ENCODE measurements at regions not wholly inside any gene's neighbourhood (a gene's known extent, or its start where the extent isn't known, plus 50 kb on each side); places are given as distances from the start of the nearest gene placed in this dataset.
"Not testable (repeated sequence)": the region's sequence is repeated elsewhere in the genome, so short reads cannot be mapped to it uniquely, and the experiment has no call there.

- intact Hi-C loops (cut with DNase I), result loop anchor here in 1 of 2 donors (5.0 kb wide), 1 partner anchor 934 kb away; no protein-coding TSS in a partner anchor
These were observed 76.0 kb upstream of the GRK3 start for GRCh38 chr22:25488244-25489020.

GRCh38 chr22:25489947-25490346 lies 74.5 kb upstream of the GRK3 start:
- intact Hi-C loops (cut with DNase I), result loop anchor here in 1 of 2 donors (5.0 kb wide), 1 partner anchor 932 kb away; no protein-coding TSS in a partner anchor

More at GRCh38 chr22:25488244-25489020, 76.0 kb upstream of the GRK3 start:
- DNase-seq (ENCODE audit: low spot score), result peak; percentile 83

GRCh38 chr22:25490896-25491295 lies 73.6 kb upstream of the GRK3 start:
- intact Hi-C loops (cut with DNase I), result no loop called here
- no peak for DNase-seq (ENCODE audit: low spot score)

More at GRCh38 chr22:25489947-25490346, 74.5 kb upstream of the GRK3 start:
- DNase-seq (ENCODE audit: low spot score), result no peak

- DNase-seq (ENCODE audit: low spot score), result no peak
- intact Hi-C loops (cut with DNase I), result no loop called here
These were observed 72.3 kb upstream of the GRK3 start for GRCh38 chr22:25492162-25492561.

- no peak for DNase-seq (ENCODE audit: low spot score)
- intact Hi-C loops (cut with DNase I), result no loop called here
These were observed 71.4 kb upstream of the GRK3 start for GRCh38 chr22:25492841-25493734.

- intact Hi-C loops (cut with DNase I), result no loop called here
- no peak for DNase-seq (ENCODE audit: low spot score)
These were observed 70.7 kb upstream of the GRK3 start for GRCh38 chr22:25493794-25494193.

- no peak for DNase-seq (ENCODE audit: low spot score)
- intact Hi-C loops (cut with DNase I), result no loop called here
These were observed 69.7 kb upstream of the GRK3 start for GRCh38 chr22:25494774-25495173.

- intact Hi-C loops (cut with DNase I), result no loop called here
These were observed 69.2 kb upstream of the GRK3 start for GRCh38 chr22:25495285-25495684.

GRCh38 chr22:25496396-25497064 lies 67.9 kb upstream of the GRK3 start:
- intact Hi-C loops (cut with DNase I), result no loop called here
- DNase-seq (ENCODE audit: low spot score), result no peak

More at GRCh38 chr22:25495285-25495684, 69.2 kb upstream of the GRK3 start:
- no peak for DNase-seq (ENCODE audit: low spot score)

GRCh38 chr22:25497181-25497641 lies 67.3 kb upstream of the GRK3 start:
- intact Hi-C loops (cut with DNase I), result no loop called here
- DNase-seq (ENCODE audit: low spot score), result no peak

- intact Hi-C loops (cut with DNase I), result no loop called here
- no peak for DNase-seq (ENCODE audit: low spot score)
These were observed 66.8 kb upstream of the GRK3 start for GRCh38 chr22:25497716-25498115.

GRCh38 chr22:25500671-25501070 lies 63.8 kb upstream of the GRK3 start:
- intact Hi-C loops (cut with DNase I); DNase-seq (ENCODE audit: low spot score): not testable (repeated sequence)

GRCh38 chr22:25504017-25504416 lies 60.5 kb upstream of the GRK3 start:
- intact Hi-C loops (cut with DNase I), result not testable (repeated sequence)

GRCh38 chr22:25508161-25508560 lies 56.3 kb upstream of the GRK3 start:
- intact Hi-C loops (cut with DNase I), result no loop called here
- no peak for DNase-seq (ENCODE audit: low spot score)

More at GRCh38 chr22:25504017-25504416, 60.5 kb upstream of the GRK3 start:
- DNase-seq (ENCODE audit: low spot score), result not testable (repeated sequence)

GRCh38 chr22:25508761-25509321 lies 55.6 kb upstream of the GRK3 start:
- DNase-seq (ENCODE audit: low spot score), result no peak
- intact Hi-C loops (cut with DNase I), result no loop called here

GRCh38 chr22:25509374-25509791 lies 55.1 kb upstream of the GRK3 start:
- no peak for DNase-seq (ENCODE audit: low spot score)

GRCh38 chr22:25510876-25511275 lies 53.6 kb upstream of the GRK3 start:
- DNase-seq (ENCODE audit: low spot score), result no peak
- intact Hi-C loops (cut with DNase I), result no loop called here

More at GRCh38 chr22:25509374-25509791, 55.1 kb upstream of the GRK3 start:
- intact Hi-C loops (cut with DNase I), result no loop called here

GRCh38 chr22:25511725-25512124 lies 52.8 kb upstream of the GRK3 start:
- intact Hi-C loops (cut with DNase I), result no loop called here

More at GRCh38 chr22:25511725-25512124, 52.8 kb upstream of the GRK3 start:
- DNase-seq (ENCODE audit: low spot score), result no peak

All from posterior vena cava (tissue), 2 donors.